DOHH2 (cell line): ENCODE measurements at regions not wholly inside any gene's neighbourhood (a gene's known extent, or its start where the extent isn't known, plus 50 kb on each side); places are given as distances from the start of the nearest gene placed in this dataset.

Experiments
- H3F3A ChIP-seq: fragments of 200-600 bp; sonication (generic), shearing (Covaris generic); 2 replicates; pipeline ENCODE4 v1.6.0; 2016; ENCODE audit warnings: antibody characterized with exemption, mild to moderate bottlenecking; ENCODE audit not compliant: control insufficient read depth, insufficient read depth
- H3K27ac ChIP-seq: fragments of 200-600 bp; sonication (generic); 2 replicates; pipeline ENCODE4 v1.5.1; 2014; ENCODE audit warnings: low read depth, mild to moderate bottlenecking, low read length, moderate library complexity
- H3K27me3 ChIP-seq: fragments of 200-600 bp; sonication (generic); 2 replicates; pipeline ENCODE4 v1.6.1; 2014; ENCODE audit warnings: mild to moderate bottlenecking, low read length, mixed read lengths; ENCODE audit not compliant: control insufficient read depth
- H3K36me3 ChIP-seq: fragments of 200-600 bp; sonication (generic); 2 replicates; pipeline ENCODE4 v1.6.1; 2014; ENCODE audit warnings: mild to moderate bottlenecking, low read length, moderate library complexity, mixed read lengths; ENCODE audit not compliant: control insufficient read depth
- H3K4me1 ChIP-seq: fragments of 200-600 bp; sonication (generic); 2 replicates; pipeline ENCODE4 v1.6.1; 2014; ENCODE audit warnings: mild to moderate bottlenecking, low read length, mixed read lengths; ENCODE audit not compliant: control insufficient read depth
- H3K4me2 ChIP-seq: fragments of 200-600 bp; sonication (generic); 2 replicates; pipeline ENCODE4 v1.6.0; 2014; ENCODE audit warnings: mild to moderate bottlenecking, low read length, moderate library complexity
- H3K4me3 ChIP-seq: fragments of 200-600 bp; sonication (generic); 2 replicates; pipeline ENCODE4 v1.5.1; 2014; ENCODE audit warnings: mild to moderate bottlenecking, low read length, mixed read lengths
- H3K79me2 ChIP-seq: fragments of 200-600 bp; sonication (generic); 2 replicates; pipeline ENCODE4 v1.6.1; 2014; ENCODE audit warnings: mild to moderate bottlenecking, low read length, mixed read lengths; ENCODE audit not compliant: control insufficient read depth
- H3K9me2 ChIP-seq: fragments of 200-600 bp; sonication (generic); replicated peaks from 2 replicates; pipeline ENCODE4 v1.6.1; 2014; ENCODE audit warnings: mild to moderate bottlenecking, low read length, mixed read lengths; ENCODE audit not compliant: control insufficient read depth
- H3K9me3 ChIP-seq: fragments of 200-600 bp; sonication (generic); 2 replicates; pipeline ENCODE4 v1.6.1; 2014; ENCODE audit warnings: antibody characterized with exemption, low read length, mixed read lengths; ENCODE audit not compliant: control insufficient read depth, insufficient read depth
- H4K20me1 ChIP-seq: fragments of 200-600 bp; sonication (generic); 2 replicates; pipeline ENCODE4 v1.6.0; 2014; ENCODE audit warnings: low read depth, mild to moderate bottlenecking, antibody characterized with exemption, low read length, moderate library complexity; ENCODE audit not compliant: control insufficient read depth, insufficient read depth
- EZH2phosphoT487 ChIP-seq: fragments of 200-600 bp; sonication (generic); IDR thresholded peaks from 2 replicates; pipeline ENCODE4 v1.6.1; 2017; ENCODE audit warnings: borderline replicate concordance, mild to moderate bottlenecking, antibody characterized with exemption, low read length, moderate library complexity, mixed read lengths
- TF ChIP-seq, protein P1 (sequence below): fragments of 200-600 bp; sonication (generic); IDR thresholded peaks from one replicate; pipeline ENCODE4 v1.5.1; 2014; ENCODE audit warnings: antibody characterized with exemption, mild to moderate bottlenecking, low read depth, low read length; ENCODE audit not compliant: poor library complexity, severe bottlenecking

DNA sequence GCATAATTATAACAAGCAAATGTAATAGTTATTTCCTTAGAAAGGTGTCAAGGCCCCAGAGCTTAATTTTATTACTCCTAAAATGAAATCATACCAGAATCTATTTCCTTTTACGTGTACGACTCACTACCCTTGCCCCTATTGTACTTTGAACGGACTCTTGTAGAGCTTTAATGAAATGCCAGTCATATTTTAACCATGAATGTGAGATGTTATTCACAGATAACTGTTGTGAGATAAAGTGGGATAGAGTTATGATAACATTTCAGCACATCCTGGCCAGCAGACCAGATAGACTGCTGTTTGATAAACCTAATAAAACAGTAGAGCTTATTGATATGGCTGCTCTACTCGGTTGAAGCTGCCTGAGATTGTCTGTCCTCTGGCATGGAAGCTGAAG, 500.8 kb upstream of the PBX1 start:
- TF ChIP-seq, protein P1, sequence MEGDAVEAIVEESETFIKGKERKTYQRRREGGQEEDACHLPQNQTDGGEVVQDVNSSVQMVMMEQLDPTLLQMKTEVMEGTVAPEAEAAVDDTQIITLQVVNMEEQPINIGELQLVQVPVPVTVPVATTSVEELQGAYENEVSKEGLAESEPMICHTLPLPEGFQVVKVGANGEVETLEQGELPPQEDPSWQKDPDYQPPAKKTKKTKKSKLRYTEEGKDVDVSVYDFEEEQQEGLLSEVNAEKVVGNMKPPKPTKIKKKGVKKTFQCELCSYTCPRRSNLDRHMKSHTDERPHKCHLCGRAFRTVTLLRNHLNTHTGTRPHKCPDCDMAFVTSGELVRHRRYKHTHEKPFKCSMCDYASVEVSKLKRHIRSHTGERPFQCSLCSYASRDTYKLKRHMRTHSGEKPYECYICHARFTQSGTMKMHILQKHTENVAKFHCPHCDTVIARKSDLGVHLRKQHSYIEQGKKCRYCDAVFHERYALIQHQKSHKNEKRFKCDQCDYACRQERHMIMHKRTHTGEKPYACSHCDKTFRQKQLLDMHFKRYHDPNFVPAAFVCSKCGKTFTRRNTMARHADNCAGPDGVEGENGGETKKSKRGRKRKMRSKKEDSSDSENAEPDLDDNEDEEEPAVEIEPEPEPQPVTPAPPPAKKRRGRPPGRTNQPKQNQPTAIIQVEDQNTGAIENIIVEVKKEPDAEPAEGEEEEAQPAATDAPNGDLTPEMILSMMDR: no peak
- TF ChIP-seq EZH2phosphoT487: no peak
- Histone ChIP-seq H4K20me1 (no peaks in the 10 kb centered on the region), H3F3A (no peaks in the 10 kb centered on the region), H3K4me2 (no peak overlapping the region), H3K27me3 (no peaks in the 10 kb centered on the region), H3K79me2 (no peaks in the 10 kb centered on the region), H3K36me3 (no peaks in the 10 kb centered on the region), H3K4me1 (no peaks in the 10 kb centered on the region), H3K27ac (no peak overlapping the region), H3K9me2 (no peaks in the 10 kb centered on the region), H3K4me3 (no peak overlapping the region), H3K9me3 (no peaks in the 10 kb centered on the region)

DNA sequence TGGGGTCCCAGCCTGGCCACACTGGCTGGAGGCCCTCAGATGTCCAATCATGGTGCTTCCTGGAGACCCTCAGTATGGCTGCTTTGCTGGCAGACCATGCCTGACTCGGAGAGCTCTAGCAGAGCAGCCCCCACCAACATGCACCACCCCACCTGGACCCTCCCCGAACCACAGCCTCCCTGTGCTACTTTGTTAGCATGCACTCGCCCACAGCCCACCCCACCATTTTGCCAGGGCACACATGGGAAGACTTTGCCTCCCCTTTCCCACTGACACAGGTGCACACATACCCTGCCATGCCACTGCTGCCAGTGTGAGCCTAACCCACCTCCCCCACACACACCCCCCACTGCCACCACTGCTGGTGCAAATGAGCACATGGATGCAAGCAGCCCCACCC, 497.5 kb upstream of the PBX1 start:
- Histone ChIP-seq H3K27me3 (no peaks in the 10 kb centered on the region), H3K4me2 (no peak overlapping the region), H3K79me2 (no peaks in the 10 kb centered on the region), H3F3A (no peaks in the 10 kb centered on the region), H3K36me3 (no peaks in the 10 kb centered on the region), H3K9me3 (no peaks in the 10 kb centered on the region), H3K4me3 (no peak overlapping the region), H3K4me1 (no peaks in the 10 kb centered on the region), H3K27ac (no peak overlapping the region), H4K20me1 (no peaks in the 10 kb centered on the region), H3K9me2 (no peaks in the 10 kb centered on the region)
- TF ChIP-seq, protein P1: no peak
- no peak for TF ChIP-seq EZH2phosphoT487

DNA sequence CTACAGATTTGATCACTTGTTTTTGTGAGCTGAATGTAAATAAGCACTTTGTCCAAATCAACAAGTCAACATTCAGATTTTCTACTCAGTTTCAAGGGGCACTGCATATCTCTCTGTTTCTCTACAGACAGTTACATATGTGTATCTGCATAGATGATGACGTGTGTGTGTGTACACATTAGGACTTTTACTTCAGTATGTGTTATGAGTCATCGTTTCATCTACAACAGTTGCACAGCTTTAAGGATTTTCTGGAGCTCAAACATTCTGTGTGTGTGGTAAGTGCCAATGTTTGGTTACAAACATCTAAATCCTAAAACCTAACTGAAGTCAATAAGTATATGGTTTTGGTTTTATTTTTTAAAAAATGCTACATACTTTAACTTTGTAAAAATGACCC, 494.5 kb upstream of the PBX1 start:
- Histone ChIP-seq H3K9me2 (no peaks in the 10 kb centered on the region), H4K20me1 (no peaks in the 10 kb centered on the region), H3F3A (no peaks in the 10 kb centered on the region), H3K9me3 (no peaks in the 10 kb centered on the region), H3K4me1 (no peaks in the 10 kb centered on the region), H3K27me3 (no peaks in the 10 kb centered on the region), H3K79me2 (no peaks in the 10 kb centered on the region), H3K27ac (no peak overlapping the region), H3K4me2 (no peak overlapping the region), H3K4me3 (no peak overlapping the region), H3K36me3 (no peaks in the 10 kb centered on the region)
- TF ChIP-seq, protein P1: no peak
- TF ChIP-seq EZH2phosphoT487: no peak

DNA sequence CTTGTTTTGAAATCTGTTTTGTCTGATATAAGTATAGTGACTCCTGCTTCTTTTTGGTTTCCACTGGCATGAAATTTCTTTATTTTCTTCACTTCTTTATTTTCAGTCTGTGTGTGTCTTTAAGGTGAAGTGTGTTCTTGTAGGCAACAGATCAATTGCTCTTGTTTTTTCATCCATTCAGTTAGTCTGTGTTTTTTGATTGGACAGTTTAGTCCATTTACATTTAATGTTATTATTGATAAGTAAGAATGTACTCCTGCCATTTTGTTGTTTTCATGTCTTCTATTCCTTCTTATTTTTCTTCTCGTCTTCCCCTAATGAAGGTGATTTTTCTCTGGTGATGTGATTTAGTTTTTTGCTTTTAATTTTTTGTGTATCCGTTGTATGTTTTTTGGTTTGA, 487.7 kb upstream of the PBX1 start:
- H3K36me3 ChIP-seq: no peaks in the 10 kb centered on the region
- no peaks in the 10 kb centered on the region for H3K79me2 ChIP-seq
- no peaks in the 10 kb centered on the region for H3K9me2 ChIP-seq
- H3K4me1 ChIP-seq: no peaks in the 10 kb centered on the region
- no peaks in the 10 kb centered on the region for H3K27me3 ChIP-seq
- H4K20me1 ChIP-seq: no peaks in the 10 kb centered on the region
- no peak overlapping the region for H3K27ac ChIP-seq
- H3K4me3 ChIP-seq: no peak overlapping the region
- no peak for TF ChIP-seq EZH2phosphoT487
- TF ChIP-seq, protein P1: no peak
- no peaks in the 10 kb centered on the region; the same call in 1 of the 2 replicates for H3K9me3 ChIP-seq
- no peaks in the 10 kb centered on the region for H3F3A ChIP-seq
- H3K4me2 ChIP-seq: no peak overlapping the region
